WTC11 (cell line): ENCODE measurements at regions not wholly inside any gene's neighbourhood (a gene's known extent, or its start where the extent isn't known, plus 50 kb on each side); places are given as distances from the start of the nearest gene placed in this dataset.

ENCODE experiments used
- ATAC-seq: fragments of 200-7000 bp; cut with Tn5 transposase; 2 replicates; pipeline ENCODE4 v1.10.0; 2021; ENCODE audit warnings: mild to moderate bottlenecking, moderate library complexity
- CTCF ChIA-PET: fragments of 300-600 bp; sonication (Branson Sonifier 250); formaldehyde crosslinking; loops from one replicate; lab custom pipeline; 2021; ENCODE audit warnings: antibody characterized with exemption; lab: Charles Lee
- POLR2A ChIA-PET: fragments of 350-600 bp; sonication (Branson Sonifier 250); formaldehyde crosslinking; loops from one replicate; lab custom pipeline; 2021; ENCODE audit warnings: antibody characterized with exemption; lab: Charles Lee
- DNase-seq: peaks from one replicate; pipeline ENCODE4 v3.0.0; 2021; ENCODE audit warnings: low spot score
- H3K27ac Mint-ChIP-seq: 2 replicates; pipeline ENCODE4 v1.8.0; 2021; ENCODE audit warnings: mixed read lengths
- H3K27me3 Mint-ChIP-seq: 2 replicates; pipeline ENCODE4 v1.8.0; 2021; ENCODE audit warnings: low read depth, mild to moderate bottlenecking, moderate library complexity, mixed read lengths
- H3K36me3 Mint-ChIP-seq: 2 replicates; pipeline ENCODE4 v1.8.0; 2021; ENCODE audit warnings: mixed read lengths
- H3K4me1 Mint-ChIP-seq: 2 replicates; pipeline ENCODE4 v1.8.0; 2022; ENCODE audit warnings: mixed read lengths
- H3K4me3 Mint-ChIP-seq: 2 replicates; pipeline ENCODE4 v1.8.0; 2021; ENCODE audit warnings: mild to moderate bottlenecking, moderate library complexity, mixed read lengths
- H3K9me3 Mint-ChIP-seq: 2 replicates; pipeline ENCODE4 v1.8.0; 2021; ENCODE audit warnings: mixed read lengths
- AFF4 ChIP-seq: sonication (generic); formaldehyde crosslinking; IDR thresholded peaks from 2 replicates; pipeline ENCODE4 v1.8.1; 2023; ENCODE audit warnings: mild to moderate bottlenecking, missing genetic modification reagents, borderline replicate concordance
- ATF2 ChIP-seq: sonication (generic); formaldehyde crosslinking; IDR thresholded peaks from 2 replicates; pipeline ENCODE4 v1.8.1; 2022; ENCODE audit warnings: low read depth, missing genetic modification reagents, borderline replicate concordance
- CREM ChIP-seq: sonication (generic); formaldehyde crosslinking; IDR thresholded peaks from 2 replicates; pipeline ENCODE4 v1.8.1; 2022; ENCODE audit warnings: mild to moderate bottlenecking, missing genetic modification reagents, moderate library complexity
- ETV6 ChIP-seq: sonication (generic); formaldehyde crosslinking; IDR thresholded peaks from 2 replicates; pipeline ENCODE4 v1.8.1; 2022; ENCODE audit warnings: mild to moderate bottlenecking, missing genetic modification reagents
- FOXK1 ChIP-seq: sonication (generic); formaldehyde crosslinking; IDR thresholded peaks from 2 replicates; pipeline ENCODE4 v1.8.0; 2022; ENCODE audit warnings: mild to moderate bottlenecking, moderate library complexity, missing genetic modification reagents
- FOXP1 ChIP-seq: sonication (generic); formaldehyde crosslinking; IDR thresholded peaks from 2 replicates; pipeline ENCODE4 v1.8.0; 2022; ENCODE audit warnings: missing genetic modification reagents, mild to moderate bottlenecking, moderate library complexity, borderline replicate concordance
- FOXP4 ChIP-seq: sonication (generic); formaldehyde crosslinking; IDR thresholded peaks from 2 replicates; pipeline ENCODE4 v1.8.0; 2022; ENCODE audit warnings: mild to moderate bottlenecking, missing genetic modification reagents
- GRHL2 ChIP-seq: fragments of 250-450 bp; sonication (Bioruptor Pico); IDR thresholded peaks from 2 replicates; pipeline ENCODE4 v1.8.0; 2022; ENCODE audit warnings: mild to moderate bottlenecking, moderate library complexity; ENCODE audit not compliant: insufficient replicate concordance, severe bottlenecking
- GTF2I ChIP-seq: fragments of 250-450 bp; sonication (Bioruptor Pico); conservative IDR thresholded peaks from 2 replicates; pipeline ENCODE4 v1.4.0; 2021; ENCODE audit warnings: mild to moderate bottlenecking
- JUN ChIP-seq: sonication (generic); formaldehyde crosslinking; IDR thresholded peaks from 2 replicates; pipeline ENCODE4 v1.8.0; 2023; ENCODE audit warnings: mild to moderate bottlenecking, missing genetic modification reagents
- MXD4 ChIP-seq: fragments of 250-450 bp; sonication (Bioruptor Pico); IDR thresholded peaks from 2 replicates; pipeline ENCODE4 v1.8.0; 2021; ENCODE audit warnings: mild to moderate bottlenecking, moderate library complexity, borderline replicate concordance
- NFATC4 ChIP-seq: fragments of 250-450 bp; sonication (Bioruptor Pico); IDR thresholded peaks from 2 replicates; pipeline ENCODE4 v1.9.0; 2021; ENCODE audit warnings: mild to moderate bottlenecking
- NFYB ChIP-seq: sonication (generic); formaldehyde crosslinking; conservative IDR thresholded peaks from 2 replicates; pipeline ENCODE4 v1.8.0; 2022; ENCODE audit warnings: low read depth, missing genetic modification reagents
- OVOL2 ChIP-seq: fragments of 250-450 bp; sonication (Bioruptor Pico); IDR thresholded peaks from 2 replicates; pipeline ENCODE4 v1.9.0; 2021; ENCODE audit warnings: mild to moderate bottlenecking, borderline replicate concordance
- PREB ChIP-seq: sonication (generic); formaldehyde crosslinking; IDR thresholded peaks from 2 replicates; pipeline ENCODE4 v1.8.1; 2022; ENCODE audit warnings: mild to moderate bottlenecking, missing genetic modification reagents, moderate library complexity, borderline replicate concordance
- PRRX2 ChIP-seq: fragments of 250-450 bp; sonication (Bioruptor Pico); IDR thresholded peaks from 2 replicates; pipeline ENCODE4 v1.8.0; 2021; ENCODE audit warnings: mild to moderate bottlenecking
- RELA ChIP-seq: sonication (generic); formaldehyde crosslinking; IDR thresholded peaks from 2 replicates; pipeline ENCODE4 v1.8.1; 2022; ENCODE audit warnings: missing genetic modification reagents, mild to moderate bottlenecking, borderline replicate concordance
- SMAD3 ChIP-seq: sonication (generic); formaldehyde crosslinking; IDR thresholded peaks from 2 replicates; pipeline ENCODE4 v1.8.0; 2022; ENCODE audit warnings: missing genetic modification reagents, mild to moderate bottlenecking, borderline replicate concordance
- TEAD4 ChIP-seq: sonication (generic); formaldehyde crosslinking; IDR thresholded peaks from 2 replicates; pipeline ENCODE4 v1.8.0; 2022; ENCODE audit warnings: mild to moderate bottlenecking, missing genetic modification reagents
- ZNF121 ChIP-seq: sonication (generic); formaldehyde crosslinking; IDR thresholded peaks from 2 replicates; pipeline ENCODE4 v1.8.0; 2023; ENCODE audit warnings: missing genetic modification reagents
- ZNF138 ChIP-seq: sonication (generic); formaldehyde crosslinking; conservative IDR thresholded peaks from 2 replicates; pipeline ENCODE4 v1.8.1; 2022; ENCODE audit warnings: mild to moderate bottlenecking, moderate library complexity, missing genetic modification reagents
- ZNF219 ChIP-seq: sonication (generic); formaldehyde crosslinking; IDR thresholded peaks from 2 replicates; pipeline ENCODE4 v1.8.0; 2023; ENCODE audit warnings: missing genetic modification reagents, mild to moderate bottlenecking, borderline replicate concordance
- ZNF263 ChIP-seq: sonication (generic); formaldehyde crosslinking; IDR thresholded peaks from 2 replicates; pipeline ENCODE4 v1.8.1; 2022; ENCODE audit warnings: low read depth, mild to moderate bottlenecking, moderate library complexity, missing genetic modification reagents
- ZNF281 ChIP-seq: sonication (generic); formaldehyde crosslinking; IDR thresholded peaks from 2 replicates; pipeline ENCODE4 v1.8.0; 2023; ENCODE audit warnings: mild to moderate bottlenecking, missing genetic modification reagents
- ZNF396 ChIP-seq: fragments of 250-450 bp; sonication (Bioruptor Pico); IDR thresholded peaks from 2 replicates; pipeline ENCODE4 v1.8.0; 2021; ENCODE audit warnings: mild to moderate bottlenecking, moderate library complexity, borderline replicate concordance
- ZNF416 ChIP-seq: fragments of 250-450 bp; sonication (Bioruptor Pico); IDR thresholded peaks from 2 replicates; pipeline ENCODE4 v1.9.0; 2021; ENCODE audit warnings: mild to moderate bottlenecking, inconsistent platforms

GRCh38 chr4:187575706-187576105, 419.9 kb upstream of the ZFP42 start:
- no peak for TF ChIP-seq ZNF416 (CRISPR knock-in tag)
- no peak for TF ChIP-seq ETV6 (CRISPR knock-in tag)
- no peak for TF ChIP-seq ZNF396 (CRISPR knock-in tag)
- TF ChIP-seq FOXK1 (CRISPR knock-in tag) = no peak
- TF ChIP-seq ZNF263 (CRISPR knock-in tag) = no peak
- TF ChIP-seq FOXP4 (CRISPR knock-in tag) = no peak
- TF ChIP-seq TEAD4 (CRISPR knock-in tag) = no peak
- TF ChIP-seq ZNF219 (CRISPR knock-in tag) = no peak
- TF ChIP-seq GRHL2 (CRISPR knock-in tag) = no peak
- no peak for TF ChIP-seq JUN
- TF ChIP-seq NFYB = no peak
- TF ChIP-seq MXD4 (CRISPR knock-in tag) = no peak
- TF ChIP-seq ZNF138 (CRISPR knock-in tag) = no peak
- Mint-ChIP-seq H3K27me3 (no peaks in the 10 kb centered on the region), H3K36me3 (no peaks in the 10 kb centered on the region), H3K4me3 (no peak overlapping the region), H3K27ac (no peak overlapping the region), H3K4me1 (no peaks in the 10 kb centered on the region), H3K9me3 (no peaks in the 10 kb centered on the region; the same call in 1 of the 2 replicates)
- ChIA-PET CTCF (no interaction called here), POLR2A (interaction anchor here (0.7 kb wide), 2 partner anchors 824 to 1579 kb away, joined by 3 read pairs; no protein-coding TSS in a partner anchor)
- ATAC-seq (no peak), DNase-seq (no peak)

GRCh38 chr4:187576751-187577150, 418.8 kb upstream of the ZFP42 start:
- no peaks in the 10 kb centered on the region for H3K4me1 Mint-ChIP-seq
- H3K4me3 Mint-ChIP-seq = no peak overlapping the region
- CTCF ChIA-PET = no interaction called here
- peaks cover 5% of the 10 kb centered on the region; the same call in 1 of the 2 replicates for H3K9me3 Mint-ChIP-seq
- DNase-seq (no peak), ATAC-seq (no peak)
- H3K27ac Mint-ChIP-seq = no peak overlapping the region
- POLR2A ChIA-PET = no interaction called here
- H3K36me3 Mint-ChIP-seq = no peaks in the 10 kb centered on the region
- no peaks in the 10 kb centered on the region for H3K27me3 Mint-ChIP-seq
- TF ChIP-seq PREB (CRISPR knock-in tag) (no peak), CREM (CRISPR knock-in tag) (no peak), RELA (CRISPR knock-in tag) (no peak), SMAD3 (CRISPR knock-in tag) (no peak), FOXP1 (CRISPR knock-in tag) (no peak), ZNF281 (CRISPR knock-in tag) (no peak), GTF2I (CRISPR knock-in tag) (no peak), OVOL2 (no peak), NFATC4 (no peak), ZNF121 (CRISPR knock-in tag) (no peak), PRRX2 (CRISPR knock-in tag) (no peak), ATF2 (no peak), AFF4 (no peak)
